BJ (cell line): ENCODE measurements at regions not wholly inside any gene's neighbourhood (a gene's known extent, or its start where the extent isn't known, plus 50 kb on each side); places are given as distances from the start of the nearest gene placed in this dataset.

Source experiments
- CTCF ChIA-PET: fragments of 350-600 bp; formaldehyde crosslinking; extraction: SDS; loops from one replicate; lab custom pipeline; 2021; ENCODE audit warnings: antibody characterized with exemption, inconsistent platforms; lab: Yijun Ruan, JAX
- POLR2A ChIA-PET: fragments of 300-600 bp; sonication (Branson Sonifier 250); formaldehyde crosslinking; extraction: SDS; loops from one replicate; lab custom pipeline; 2021; ENCODE audit warnings: antibody characterized with exemption; lab: Charles Lee
- DNase-seq: peaks from one replicate; pipeline ENCODE4 v3.0.0-alpha.2; 2011; ENCODE audit warnings: low read depth
- H3K27me3 ChIP-seq: 2 replicates; pipeline ENCODE4 v1.6.0; 2011; ENCODE audit warnings: low read length; ENCODE audit not compliant: control insufficient read depth, insufficient read depth
- H3K36me3 ChIP-seq: 2 replicates; pipeline ENCODE4 v1.5.1; 2011; ENCODE audit warnings: low read length; ENCODE audit not compliant: control insufficient read depth, insufficient read depth
- H3K4me3 ChIP-seq: 2 replicates; pipeline ENCODE4 v1.5.1; 2011; ENCODE audit warnings: low read depth, mild to moderate bottlenecking, control low read depth, low read length
- CTCF ChIP-seq: IDR thresholded peaks from 2 replicates; pipeline ENCODE4 v1.5.1; 2011; ENCODE audit warnings: low read depth, mild to moderate bottlenecking, control low read depth, inconsistent platforms, low read length, moderate library complexity; ENCODE audit not compliant: insufficient read depth

- ChIA-PET CTCF (no interaction called here), POLR2A (no interaction called here)
- Histone ChIP-seq H3K27me3 (no peaks in the 10 kb centered on the region), H3K36me3 (no peaks in the 10 kb centered on the region), H3K4me3 (no peak overlapping the region)
- DNase-seq, result no peak
- TF ChIP-seq CTCF, result no peak
Measured at GRCh38 chr10:65811931-65812525, 1113.8 kb upstream of the LRRTM3 start.

DNA sequence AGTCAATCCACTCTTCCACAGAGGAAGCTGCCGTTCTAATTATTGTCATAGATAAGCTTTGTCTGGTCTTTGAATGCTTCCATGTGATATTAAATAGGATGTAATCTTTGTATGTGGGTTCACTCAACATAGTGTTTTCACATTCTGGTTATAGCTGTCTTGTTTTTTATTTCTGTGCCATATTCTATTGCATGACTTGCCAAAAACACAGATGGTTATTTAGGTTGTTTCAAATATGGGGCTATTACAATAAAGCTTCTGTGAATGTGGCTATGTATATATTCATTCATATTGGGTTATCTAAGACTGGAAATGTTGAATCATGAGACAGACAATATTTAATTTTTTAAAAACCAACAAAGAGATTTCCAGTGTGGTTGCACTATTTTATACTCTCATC, 1109.3 kb upstream of the LRRTM3 start:
- CTCF ChIA-PET, result no interaction called here
- POLR2A ChIA-PET, result no interaction called here

DNA sequence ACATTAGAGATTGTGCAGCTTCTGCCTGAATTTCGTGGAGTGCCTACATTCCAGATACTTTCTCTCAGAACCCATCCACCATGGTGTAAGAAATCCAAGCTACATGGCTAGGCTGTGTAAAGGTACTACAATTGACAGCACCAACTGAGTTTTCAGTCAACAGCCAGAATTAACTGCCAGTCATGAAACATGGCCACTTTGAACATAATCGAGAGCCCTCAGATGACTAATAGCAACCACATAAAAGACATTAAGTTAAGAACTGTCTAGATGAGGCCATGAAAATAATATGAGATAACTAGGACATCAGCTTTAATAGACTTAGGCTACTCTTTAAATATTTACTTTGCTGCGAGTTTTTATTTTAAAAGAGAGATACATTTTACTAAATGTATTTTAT, 1106.8 kb upstream of the LRRTM3 start:
- POLR2A ChIA-PET, result no interaction called here
- no peak for TF ChIP-seq CTCF
- Histone ChIP-seq H3K4me3 (no peak overlapping the region), H3K27me3 (no peaks in the 10 kb centered on the region), H3K36me3 (no peaks in the 10 kb centered on the region)
- CTCF ChIA-PET, result no interaction called here
- DNase-seq, result no peak

More for the DNA sequence above, 1109.3 kb upstream of the LRRTM3 start:
- no peaks in the 10 kb centered on the region for H3K27me3 ChIP-seq
- DNase-seq, result no peak
- no peak overlapping the region for H3K4me3 ChIP-seq
- no peak for TF ChIP-seq CTCF
- H3K36me3 ChIP-seq, result no peaks in the 10 kb centered on the region

- ChIA-PET POLR2A (no interaction called here), CTCF (no interaction called here)
- H3K27me3 ChIP-seq, result no peaks in the 10 kb centered on the region
- H3K4me3 ChIP-seq, result no peak overlapping the region
- H3K36me3 ChIP-seq, result no peaks in the 10 kb centered on the region
- no peak for DNase-seq
- TF ChIP-seq CTCF, result no peak
Measured at GRCh38 chr10:65827359-65827758, 1098.5 kb upstream of the LRRTM3 start.

GRCh38 chr10:65838811-65839210, 1087.0 kb upstream of the LRRTM3 start:
- Histone ChIP-seq H3K4me3 (no peak overlapping the region), H3K36me3 (no peaks in the 10 kb centered on the region), H3K27me3 (no peaks in the 10 kb centered on the region)
- no peak for TF ChIP-seq CTCF
- no peak for DNase-seq
- CTCF ChIA-PET, result no interaction called here
- POLR2A ChIA-PET, result no interaction called here
